SK-N-SH (cell line): ENCODE measurements at regions not wholly inside any gene's neighbourhood (a gene's known extent, or its start where the extent isn't known, plus 50 kb on each side); places are given as distances from the start of the nearest gene placed in this dataset.
A peak's percentile ranks its signal among the peaks of the same experiment; 100 is the strongest.

Experiments used
- CTCF ChIA-PET: fragments of 300-600, 350-600 bp; formaldehyde crosslinking; extraction: SDS; loops from one replicate; lab custom pipeline; 2021; lab: Yijun Ruan, JAX
- POLR2A ChIA-PET: fragments of 350-600 bp; sonication (Branson Sonifier 250); formaldehyde crosslinking; extraction: SDS; loops from one replicate; lab custom pipeline; 2020; ENCODE audit warnings: antibody characterized with exemption, inconsistent platforms; lab: Yijun Ruan, JAX
- DNase-seq: peaks from one replicate; pipeline ENCODE4 v3.0.0; 2012
- H2AFZ ChIP-seq: fragments of 200-600 bp; sonication (generic); 2 replicates; pipeline ENCODE4 v1.8.1; 2016; ENCODE audit warnings: antibody characterized with exemption, mild to moderate bottlenecking, low read depth
- H3F3A ChIP-seq: fragments of 200-600 bp; sonication (generic); replicated peaks from 2 replicates; pipeline ENCODE3; 2016; ENCODE audit warnings: antibody characterized with exemption, mild to moderate bottlenecking; ENCODE audit not compliant: insufficient read depth
- H3K27ac ChIP-seq, 2 experiments: fragments of 200-500 bp in 1 of 2; fragments of 200-600 bp in 1 of 2; sonication (Bioruptor generic) in 1 of 2; sonication (generic), shearing (Covaris generic) in 1 of 2; 2 replicates each; pipeline versions ENCODE4 v1.5.1 to v1.6.1; 2014 to 2016; ENCODE audit warnings: low read depth in 2 of 2, inconsistent platforms in 1 of 2, low read length in 1 of 2, mild to moderate bottlenecking in 1 of 2, mixed read lengths in 1 of 2
- H3K27me3 ChIP-seq: fragments of 200-600 bp; sonication (generic), shearing (Covaris generic); 2 replicates; pipeline ENCODE4 v1.6.1; 2016; ENCODE audit warnings: mixed run types; ENCODE audit not compliant: insufficient read depth
- H3K36me3 ChIP-seq, 2 experiments: fragments of 200-500 bp in 1 of 2; fragments of 200-600 bp in 1 of 2; sonication (Bioruptor generic) in 1 of 2; sonication (generic) in 1 of 2; replicated peaks in 1 of 2; 2 replicates each; pipeline versions ENCODE3 to v1.5.1; 2014 to 2016; ENCODE audit warnings: low read length in 1 of 2, mild to moderate bottlenecking in 1 of 2; ENCODE audit not compliant: insufficient read depth in 2 of 2, control insufficient read depth in 1 of 2
- H3K4me1 ChIP-seq, 2 experiments: fragments of 200-500 bp in 1 of 2; fragments of 200-600 bp in 1 of 2; sonication (Bioruptor generic) in 1 of 2; sonication (generic), shearing (Covaris generic) in 1 of 2; 2 replicates each; pipeline versions ENCODE4 v1.5.1 to v1.6.1; 2014 to 2016; ENCODE audit warnings: low read depth in 1 of 2, low read length in 1 of 2, mixed run types in 1 of 2; ENCODE audit not compliant: insufficient read depth in 2 of 2, control insufficient read depth in 1 of 2
- H3K4me2 ChIP-seq: fragments of 200-600 bp; sonication (generic), shearing (Covaris generic); 2 replicates; pipeline ENCODE4 v1.6.1; 2017; ENCODE audit warnings: mixed run types
- H3K4me3 ChIP-seq, 2 experiments: fragments of 200-500 bp in 1 of 2; fragments of 200-600 bp in 1 of 2; sonication (Bioruptor generic) in 1 of 2; sonication (generic), shearing (Covaris generic) in 1 of 2; 2 replicates each; pipeline versions ENCODE4 v1.5.1 to v1.8.1; 2014 to 2016; ENCODE audit warnings: low read depth in 2 of 2, inconsistent platforms in 1 of 2, low read length in 1 of 2, mild to moderate bottlenecking in 1 of 2, mixed read lengths in 1 of 2, moderate library complexity in 1 of 2
- H3K79me2 ChIP-seq: fragments of 200-600 bp; sonication (generic); 2 replicates; pipeline ENCODE4 v1.8.1; 2017; ENCODE audit warnings: mild to moderate bottlenecking; ENCODE audit not compliant: insufficient read depth
- H3K9ac ChIP-seq: fragments of 200-600 bp; sonication (generic); 2 replicates; pipeline ENCODE4 v1.6.1; 2017; ENCODE audit warnings: mixed run types
- H3K9me2 ChIP-seq: fragments of 200-600 bp; sonication (generic); 2 replicates; pipeline ENCODE4 v1.6.1; 2017; ENCODE audit warnings: mixed run types
- H3K9me3 ChIP-seq: fragments of 200-600 bp; sonication (generic); 2 replicates; pipeline ENCODE4 v1.6.1; 2017; ENCODE audit warnings: mixed run types, mild to moderate bottlenecking, moderate library complexity
- H4K20me1 ChIP-seq: fragments of 200-600 bp; sonication (generic); 2 replicates; pipeline ENCODE4 v1.6.1; 2017; ENCODE audit warnings: mild to moderate bottlenecking, mixed run types; ENCODE audit not compliant: insufficient read depth
- ELF1 ChIP-seq: IDR thresholded peaks from 2 replicates; pipeline ENCODE4 v1.4.0; 2012
- EP300 ChIP-seq, 2 experiments: IDR thresholded peaks; 2 replicates each; pipeline versions ENCODE4 v1.4.0 to v1.6.1; 2012; ENCODE audit warnings: borderline replicate concordance in 1 of 2, low read depth in 1 of 2, low read length in 1 of 2
- FOSL2 ChIP-seq: IDR thresholded peaks from 2 replicates; pipeline ENCODE4 v1.4.0; 2012; ENCODE audit warnings: low read depth, mild to moderate bottlenecking, moderate library complexity, borderline replicate concordance
- FOXJ3 ChIP-seq: sonication (generic); formaldehyde crosslinking; IDR thresholded peaks from 2 replicates; pipeline ENCODE4 v1.5.1; 2020; ENCODE audit warnings: mild to moderate bottlenecking, missing genetic modification reagents
- MEF2A ChIP-seq: IDR thresholded peaks from 2 replicates; pipeline ENCODE4 v1.4.0; 2012; ENCODE audit warnings: low read depth, borderline replicate concordance
- RAD21 ChIP-seq: IDR thresholded peaks from 2 replicates; pipeline ENCODE4 v1.6.1; 2012; ENCODE audit warnings: mild to moderate bottlenecking, low read length
- RCOR1 ChIP-seq: fragments of 150-350 bp; IDR thresholded peaks from 2 replicates; pipeline ENCODE4 v1.6.1; 2017; ENCODE audit warnings: antibody characterized with exemption, low read length
- RFX5 ChIP-seq: IDR thresholded peaks from 2 replicates; pipeline ENCODE4 v1.6.1; 2012; ENCODE audit warnings: mild to moderate bottlenecking, improper control_type of control experiment, low read length
- SMC3 ChIP-seq: IDR thresholded peaks from 2 replicates; pipeline ENCODE4 v1.6.1; 2012; ENCODE audit warnings: low read depth, low read length, improper control_type of control experiment
- TEAD4 ChIP-seq: IDR thresholded peaks from 2 replicates; pipeline ENCODE4 v1.4.0; 2012; ENCODE audit warnings: mild to moderate bottlenecking, borderline replicate concordance; ENCODE audit not compliant: insufficient read depth
- WGBS: methylation state at CpG from one replicate; pipeline ENCODE4 v1.1.6; 2017; ENCODE audit warnings: low lambda C conversion rate; 5-methylcytosine and 5-hydroxymethylcytosine counted together
- TF ChIP-seq, protein P1 (sequence below): IDR thresholded peaks from 2 replicates; pipeline ENCODE4 v1.4.0; 2012; ENCODE audit warnings: low read depth, borderline replicate concordance
- TF ChIP-seq, protein P2 (sequence below): IDR thresholded peaks from 2 replicates; pipeline ENCODE4 v1.4.0; 2012; ENCODE audit warnings: low read depth, borderline replicate concordance
- TF ChIP-seq, protein P3 (sequence below): fragments of 150-350 bp; IDR thresholded peaks from 2 replicates; pipeline ENCODE4 v1.6.1; 2017; ENCODE audit warnings: antibody characterized with exemption, low read length, low read depth, borderline replicate concordance
- TF ChIP-seq, protein P4 (sequence below): fragments of 150-350 bp; IDR thresholded peaks from 2 replicates; pipeline ENCODE4 v1.6.1; 2016; ENCODE audit warnings: mild to moderate bottlenecking, low read depth, low read length
- TF ChIP-seq, protein P5 (sequence below): fragments of 200-600 bp; sonication (generic); IDR thresholded peaks from 2 replicates; pipeline ENCODE4 v1.6.1; 2017; ENCODE audit warnings: antibody characterized with exemption, mild to moderate bottlenecking, moderate library complexity
- TF ChIP-seq, protein P6 (sequence below): IDR thresholded peaks from 2 replicates; pipeline ENCODE4 v1.4.0; 2012; ENCODE audit warnings: low read depth

DNA sequence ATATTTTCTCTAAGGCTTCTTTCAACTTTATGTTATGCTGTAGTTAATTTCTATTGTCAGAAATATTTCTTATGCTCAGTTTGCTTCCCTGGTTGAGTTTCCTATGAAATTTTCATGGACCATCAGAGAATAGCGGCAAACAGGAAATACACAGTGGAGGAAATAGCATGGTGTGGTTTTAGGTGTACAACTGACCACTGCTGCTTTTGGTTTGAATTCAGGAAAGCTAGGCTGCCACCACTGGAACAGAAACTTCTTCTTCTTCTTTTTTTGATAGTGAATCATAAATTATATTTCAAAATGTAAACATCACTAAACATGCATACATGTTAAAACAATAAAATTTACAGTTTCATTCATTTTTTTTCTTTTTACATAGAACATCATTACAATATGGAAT, 316.6 kb upstream of the TGFBR2 start:
- TF ChIP-seq, protein P1, sequence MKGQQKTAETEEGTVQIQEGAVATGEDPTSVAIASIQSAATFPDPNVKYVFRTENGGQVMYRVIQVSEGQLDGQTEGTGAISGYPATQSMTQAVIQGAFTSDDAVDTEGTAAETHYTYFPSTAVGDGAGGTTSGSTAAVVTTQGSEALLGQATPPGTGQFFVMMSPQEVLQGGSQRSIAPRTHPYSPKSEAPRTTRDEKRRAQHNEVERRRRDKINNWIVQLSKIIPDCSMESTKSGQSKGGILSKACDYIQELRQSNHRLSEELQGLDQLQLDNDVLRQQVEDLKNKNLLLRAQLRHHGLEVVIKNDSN: no peak
- TF ChIP-seq MEF2A (no peak), EP300 (IDR thresholded peaks at IDR 0.05; ENCODE audit: borderline replicate concordance in 1 of 2, low read depth in 1 of 2, low read length in 1 of 2) (no peak), FOXJ3 (CRISPR knock-in tag) (no peak), RAD21 (no peak), SMC3 (no peak), RCOR1 (no peak)
- TF ChIP-seq, protein P2, sequence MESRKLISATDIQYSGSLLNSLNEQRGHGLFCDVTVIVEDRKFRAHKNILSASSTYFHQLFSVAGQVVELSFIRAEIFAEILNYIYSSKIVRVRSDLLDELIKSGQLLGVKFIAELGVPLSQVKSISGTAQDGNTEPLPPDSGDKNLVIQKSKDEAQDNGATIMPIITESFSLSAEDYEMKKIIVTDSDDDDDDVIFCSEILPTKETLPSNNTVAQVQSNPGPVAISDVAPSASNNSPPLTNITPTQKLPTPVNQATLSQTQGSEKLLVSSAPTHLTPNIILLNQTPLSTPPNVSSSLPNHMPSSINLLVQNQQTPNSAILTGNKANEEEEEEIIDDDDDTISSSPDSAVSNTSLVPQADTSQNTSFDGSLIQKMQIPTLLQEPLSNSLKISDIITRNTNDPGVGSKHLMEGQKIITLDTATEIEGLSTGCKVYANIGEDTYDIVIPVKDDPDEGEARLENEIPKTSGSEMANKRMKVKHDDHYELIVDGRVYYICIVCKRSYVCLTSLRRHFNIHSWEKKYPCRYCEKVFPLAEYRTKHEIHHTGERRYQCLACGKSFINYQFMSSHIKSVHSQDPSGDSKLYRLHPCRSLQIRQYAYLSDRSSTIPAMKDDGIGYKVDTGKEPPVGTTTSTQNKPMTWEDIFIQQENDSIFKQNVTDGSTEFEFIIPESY: no peak
- TF ChIP-seq, protein P3, sequence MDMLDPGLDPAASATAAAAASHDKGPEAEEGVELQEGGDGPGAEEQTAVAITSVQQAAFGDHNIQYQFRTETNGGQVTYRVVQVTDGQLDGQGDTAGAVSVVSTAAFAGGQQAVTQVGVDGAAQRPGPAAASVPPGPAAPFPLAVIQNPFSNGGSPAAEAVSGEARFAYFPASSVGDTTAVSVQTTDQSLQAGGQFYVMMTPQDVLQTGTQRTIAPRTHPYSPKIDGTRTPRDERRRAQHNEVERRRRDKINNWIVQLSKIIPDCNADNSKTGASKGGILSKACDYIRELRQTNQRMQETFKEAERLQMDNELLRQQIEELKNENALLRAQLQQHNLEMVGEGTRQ: no peak
- Histone ChIP-seq H3K4me2 (no peak overlapping the region), H3K27ac (no peak overlapping the region), H3K9me3 (no peaks in the 10 kb centered on the region), H3F3A (peaks cover 22% of the 10 kb centered on the region), H3K4me1 (peaks cover 15 to 68% of the 10 kb centered on the region in 2 experiments), H3K27me3 (no peaks in the 10 kb centered on the region), H3K36me3 (no peaks in the 10 kb centered on the region), H3K9ac (no peak overlapping the region), H2AFZ (peak overlapping the region; percentile 20; the same call in 1 of the 2 replicates), H3K79me2 (no peaks in the 10 kb centered on the region), H3K9me2 (no peaks in the 10 kb centered on the region), H3K4me3 (no peak overlapping the region), H4K20me1 (no peaks in the 10 kb centered on the region)
- ChIA-PET CTCF (interaction anchor here (1.4 kb wide), 1 partner anchor 91 kb away, joined by 4 read pairs; no protein-coding TSS in a partner anchor), POLR2A (no interaction called here)
- WGBS: 100% methylated on average over 1 of the region's 1 CpG
- DNase-seq: no peak

DNA sequence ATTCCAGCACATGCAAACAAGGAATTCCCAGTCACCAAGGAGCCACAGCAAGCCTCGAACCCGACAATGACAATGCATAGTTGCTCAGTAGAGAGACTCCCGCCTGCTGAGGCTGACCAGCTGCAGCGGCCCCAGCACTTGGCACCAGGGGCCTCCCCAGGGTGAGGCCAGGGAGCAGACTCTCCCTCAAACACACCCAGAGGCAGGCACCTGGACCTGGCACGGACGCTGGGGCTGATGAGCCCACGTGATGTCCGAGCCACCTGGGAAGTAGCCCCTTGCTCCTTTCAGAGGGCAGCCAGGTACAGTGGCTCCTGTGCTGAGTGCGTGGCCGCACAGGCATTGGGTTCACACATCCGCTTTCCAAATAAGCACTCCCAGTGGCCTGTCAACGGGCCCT, 315.9 kb upstream of the TGFBR2 start:
- no peaks in the 10 kb centered on the region for H3K36me3 ChIP-seq
- no peak for DNase-seq
- no peaks in the 10 kb centered on the region for H4K20me1 ChIP-seq
- peaks cover 20% of the 10 kb centered on the region for H3F3A ChIP-seq
- no peak overlapping the region for H3K27ac ChIP-seq
- peaks cover 8 to 61% of the 10 kb centered on the region in 2 experiments; a peak in 2 of 4 replicates for H3K4me1 ChIP-seq
- H3K4me2 ChIP-seq: no peak overlapping the region
- H2AFZ ChIP-seq: no peak overlapping the region
- no peaks in the 10 kb centered on the region for H3K79me2 ChIP-seq
- ChIA-PET POLR2A (no interaction called here), CTCF (interaction anchor here (1.4 kb wide), 1 partner anchor 91 kb away, joined by 4 read pairs; no protein-coding TSS in a partner anchor)
- no peak overlapping the region for H3K4me3 ChIP-seq
- 92% methylated on average over 10 of the region's 12 CpGs for WGBS
- no peaks in the 10 kb centered on the region for H3K9me3 ChIP-seq
- no peaks in the 10 kb centered on the region for H3K9me2 ChIP-seq
- no peaks in the 10 kb centered on the region for H3K27me3 ChIP-seq
- no peak overlapping the region for H3K9ac ChIP-seq
- TF ChIP-seq, protein P2: no peak
- TF ChIP-seq RAD21 (no peak), RFX5 (no peak), FOSL2 (no peak), TEAD4 (no peak), ELF1 (no peak), SMC3 (no peak)
- TF ChIP-seq, protein P4, sequence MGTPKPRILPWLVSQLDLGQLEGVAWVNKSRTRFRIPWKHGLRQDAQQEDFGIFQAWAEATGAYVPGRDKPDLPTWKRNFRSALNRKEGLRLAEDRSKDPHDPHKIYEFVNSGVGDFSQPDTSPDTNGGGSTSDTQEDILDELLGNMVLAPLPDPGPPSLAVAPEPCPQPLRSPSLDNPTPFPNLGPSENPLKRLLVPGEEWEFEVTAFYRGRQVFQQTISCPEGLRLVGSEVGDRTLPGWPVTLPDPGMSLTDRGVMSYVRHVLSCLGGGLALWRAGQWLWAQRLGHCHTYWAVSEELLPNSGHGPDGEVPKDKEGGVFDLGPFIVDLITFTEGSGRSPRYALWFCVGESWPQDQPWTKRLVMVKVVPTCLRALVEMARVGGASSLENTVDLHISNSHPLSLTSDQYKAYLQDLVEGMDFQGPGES: no peak
- TF ChIP-seq, protein P5, sequence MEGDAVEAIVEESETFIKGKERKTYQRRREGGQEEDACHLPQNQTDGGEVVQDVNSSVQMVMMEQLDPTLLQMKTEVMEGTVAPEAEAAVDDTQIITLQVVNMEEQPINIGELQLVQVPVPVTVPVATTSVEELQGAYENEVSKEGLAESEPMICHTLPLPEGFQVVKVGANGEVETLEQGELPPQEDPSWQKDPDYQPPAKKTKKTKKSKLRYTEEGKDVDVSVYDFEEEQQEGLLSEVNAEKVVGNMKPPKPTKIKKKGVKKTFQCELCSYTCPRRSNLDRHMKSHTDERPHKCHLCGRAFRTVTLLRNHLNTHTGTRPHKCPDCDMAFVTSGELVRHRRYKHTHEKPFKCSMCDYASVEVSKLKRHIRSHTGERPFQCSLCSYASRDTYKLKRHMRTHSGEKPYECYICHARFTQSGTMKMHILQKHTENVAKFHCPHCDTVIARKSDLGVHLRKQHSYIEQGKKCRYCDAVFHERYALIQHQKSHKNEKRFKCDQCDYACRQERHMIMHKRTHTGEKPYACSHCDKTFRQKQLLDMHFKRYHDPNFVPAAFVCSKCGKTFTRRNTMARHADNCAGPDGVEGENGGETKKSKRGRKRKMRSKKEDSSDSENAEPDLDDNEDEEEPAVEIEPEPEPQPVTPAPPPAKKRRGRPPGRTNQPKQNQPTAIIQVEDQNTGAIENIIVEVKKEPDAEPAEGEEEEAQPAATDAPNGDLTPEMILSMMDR: no peak
- TF ChIP-seq, protein P6, sequence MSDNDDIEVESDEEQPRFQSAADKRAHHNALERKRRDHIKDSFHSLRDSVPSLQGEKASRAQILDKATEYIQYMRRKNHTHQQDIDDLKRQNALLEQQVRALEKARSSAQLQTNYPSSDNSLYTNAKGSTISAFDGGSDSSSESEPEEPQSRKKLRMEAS: no peak
- TF ChIP-seq, protein P1: no peak
